ENCODE measurements at regions not wholly inside any gene's neighbourhood (a gene's known extent, or its start where the extent isn't known, plus 50 kb on each side); places are given as distances from the start of the nearest gene placed in this dataset.

DNA sequence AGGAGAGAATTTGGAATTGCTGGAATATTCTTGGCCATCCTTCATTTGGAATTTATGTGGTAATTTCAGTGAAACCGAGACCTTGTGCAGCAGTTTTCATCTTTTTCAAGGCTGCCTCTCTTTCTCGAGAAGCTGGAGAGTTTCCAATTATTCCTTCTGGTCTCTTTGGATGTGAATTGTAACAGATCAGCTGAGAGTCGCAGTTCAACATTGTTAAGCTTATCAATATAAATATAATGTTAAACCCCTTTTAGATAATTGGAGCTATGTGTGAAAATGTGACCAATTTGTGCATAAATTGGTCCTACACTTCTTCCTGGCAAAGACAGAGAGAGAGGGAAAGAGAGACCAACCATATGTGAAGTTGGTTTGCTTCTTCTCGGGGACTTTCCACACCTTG, 425.6 kb downstream of the TSHZ3 start:
- no peak overlapping the region for H3K27ac ChIP-seq (ENCODE audit: low read depth in 2 of 2, low read length in 2 of 2)
- H3K4me1 ChIP-seq (ENCODE audit: control insufficient read depth in 2 of 2, insufficient read depth in 2 of 2, low read length in 2 of 2), result no peaks in the 10 kb centered on the region
- peaks cover 0 to 2% of the 10 kb centered on the region in 2 donors for H3K9me3 ChIP-seq (ENCODE audit: control insufficient read depth in 2 of 2, low read length in 2 of 2)
- no peak overlapping the region for H3K4me3 ChIP-seq (ENCODE audit: low read length in 2 of 2)
- no peaks in the 10 kb centered on the region for H3K36me3 ChIP-seq (ENCODE audit: control insufficient read depth in 2 of 2, insufficient read depth in 2 of 2, low read length in 2 of 2)
- H3K9ac ChIP-seq (ENCODE audit: low read depth in 1 of 2, low read length in 2 of 2), result no peak overlapping the region
- no peaks in the 10 kb centered on the region for H3K27me3 ChIP-seq (ENCODE audit: control insufficient read depth in 2 of 2, insufficient read depth in 2 of 2, low read length in 2 of 2)

DNA sequence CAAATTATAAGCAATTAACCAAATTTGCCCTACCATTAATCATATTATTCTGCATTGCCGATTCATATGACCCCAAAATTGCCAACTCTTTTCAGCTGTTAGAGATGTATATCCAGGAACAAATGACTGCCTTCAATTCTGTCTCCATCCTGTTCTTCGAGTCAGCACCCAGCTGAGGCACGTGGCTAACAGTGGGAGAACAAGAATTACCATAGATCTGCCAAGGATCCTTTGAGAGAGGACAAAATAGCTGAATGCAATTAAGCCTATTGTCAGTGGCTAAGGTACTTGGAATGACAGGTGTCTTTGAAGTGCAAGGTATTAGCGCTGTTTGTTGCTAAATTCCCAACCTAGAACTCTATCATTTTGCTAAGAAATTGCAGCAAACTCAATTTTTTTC, 426.1 kb downstream of the TSHZ3 start:
- no peak overlapping the region for H3K27ac ChIP-seq (ENCODE audit: low read depth in 2 of 2, low read length in 2 of 2)
- no peaks in the 10 kb centered on the region for H3K9me3 ChIP-seq (ENCODE audit: control insufficient read depth in 2 of 2, low read length in 2 of 2)
- no peak overlapping the region for H3K4me3 ChIP-seq (ENCODE audit: low read length in 2 of 2)
- no peak overlapping the region for H3K9ac ChIP-seq (ENCODE audit: low read depth in 1 of 2, low read length in 2 of 2)
- no peaks in the 10 kb centered on the region for H3K4me1 ChIP-seq (ENCODE audit: control insufficient read depth in 2 of 2, insufficient read depth in 2 of 2, low read length in 2 of 2)
- H3K36me3 ChIP-seq (ENCODE audit: control insufficient read depth in 2 of 2, insufficient read depth in 2 of 2, low read length in 2 of 2), result no peaks in the 10 kb centered on the region
- H3K27me3 ChIP-seq (ENCODE audit: control insufficient read depth in 2 of 2, insufficient read depth in 2 of 2, low read length in 2 of 2), result no peaks in the 10 kb centered on the region

DNA sequence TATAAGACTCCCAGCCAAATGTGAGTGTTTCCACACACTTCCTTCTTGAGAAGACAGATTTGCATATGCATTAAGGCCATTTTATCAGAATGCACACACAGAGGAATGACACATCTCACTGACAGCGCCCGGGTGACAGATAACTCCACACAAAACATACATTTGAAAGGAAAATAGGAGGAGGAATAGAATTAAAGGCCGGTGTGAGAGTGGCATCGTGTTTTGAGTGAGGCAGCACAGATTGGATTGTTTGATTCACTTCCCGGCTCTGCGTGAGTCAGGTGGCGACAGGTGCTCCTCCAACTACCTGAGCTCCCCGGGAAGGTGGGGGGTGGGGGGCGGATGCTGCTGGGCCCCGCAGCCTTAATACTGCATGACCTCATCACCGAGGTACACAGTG, 429.0 kb downstream of the TSHZ3 start:
- H3K27ac ChIP-seq (ENCODE audit: low read depth in 2 of 2, low read length in 2 of 2), result no peak overlapping the region
- H3K27me3 ChIP-seq (ENCODE audit: control insufficient read depth in 2 of 2, insufficient read depth in 2 of 2, low read length in 2 of 2), result peaks cover 0 to 4% of the 10 kb centered on the region in 2 donors
- H3K4me3 ChIP-seq (ENCODE audit: low read length in 2 of 2), result no peak overlapping the region

DNA sequence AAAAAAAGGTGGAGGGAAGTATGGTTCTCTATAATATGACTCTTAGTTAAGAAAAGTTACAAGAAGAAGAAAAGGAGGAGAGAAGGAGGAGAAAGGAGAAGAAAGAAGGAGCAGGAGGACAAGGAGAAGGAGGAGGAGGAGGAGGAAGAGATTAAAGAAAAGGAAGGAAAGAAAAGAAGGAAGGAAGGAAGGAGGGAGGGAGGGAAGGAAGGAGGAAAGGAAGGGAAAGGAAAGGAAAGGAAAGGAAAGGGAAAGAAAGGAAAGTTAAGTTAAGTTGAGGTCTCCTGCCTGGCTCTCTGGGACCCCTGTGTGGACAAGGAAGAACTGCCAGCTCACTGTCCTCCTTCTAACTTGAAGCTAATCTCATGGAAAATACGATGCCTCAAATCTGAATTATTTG, 429.5 kb downstream of the TSHZ3 start:
- H3K4me3 ChIP-seq (ENCODE audit: low read length in 2 of 2), result no peak overlapping the region
- H3K36me3 ChIP-seq (ENCODE audit: control insufficient read depth in 2 of 2, insufficient read depth in 2 of 2, low read length in 2 of 2), result no peaks in the 10 kb centered on the region
- H3K27ac ChIP-seq (ENCODE audit: low read depth in 2 of 2, low read length in 2 of 2), result no peak overlapping the region
- H3K27me3 ChIP-seq (ENCODE audit: control insufficient read depth in 2 of 2, insufficient read depth in 2 of 2, low read length in 2 of 2), result peaks cover 0 to 4% of the 10 kb centered on the region in 2 donors
- no peaks in the 10 kb centered on the region for H3K4me1 ChIP-seq (ENCODE audit: control insufficient read depth in 2 of 2, insufficient read depth in 2 of 2, low read length in 2 of 2)
- H3K9ac ChIP-seq (ENCODE audit: low read depth in 1 of 2, low read length in 2 of 2), result no peak overlapping the region
- no peaks in the 10 kb centered on the region for H3K9me3 ChIP-seq (ENCODE audit: control insufficient read depth in 2 of 2, low read length in 2 of 2)

More for the DNA sequence above, 429.0 kb downstream of the TSHZ3 start:
- H3K9me3 ChIP-seq (ENCODE audit: control insufficient read depth in 2 of 2, low read length in 2 of 2), result no peaks in the 10 kb centered on the region
- no peaks in the 10 kb centered on the region for H3K4me1 ChIP-seq (ENCODE audit: control insufficient read depth in 2 of 2, insufficient read depth in 2 of 2, low read length in 2 of 2)
- H3K9ac ChIP-seq (ENCODE audit: low read depth in 1 of 2, low read length in 2 of 2), result no peak overlapping the region
- no peaks in the 10 kb centered on the region for H3K36me3 ChIP-seq (ENCODE audit: control insufficient read depth in 2 of 2, insufficient read depth in 2 of 2, low read length in 2 of 2)

DNA sequence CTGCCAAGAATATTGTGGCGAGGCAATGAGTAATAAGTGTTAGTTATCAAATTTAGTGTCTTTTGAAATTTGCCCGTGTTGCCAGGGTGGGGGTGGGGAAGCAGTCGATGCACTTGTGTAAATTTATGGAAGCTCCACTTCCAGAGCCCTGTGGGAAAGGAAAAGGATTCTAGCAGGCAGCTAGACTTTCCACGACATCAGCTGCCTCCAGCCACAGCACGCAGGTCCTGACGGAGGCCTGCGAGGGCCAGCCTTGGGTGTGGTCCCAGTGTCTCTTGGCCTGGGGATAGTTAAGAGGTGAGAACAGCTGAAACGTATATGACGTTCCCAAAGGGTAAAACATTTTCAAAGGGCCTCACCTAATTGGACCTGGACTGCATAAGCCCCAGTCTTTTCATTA, 433.0 kb downstream of the TSHZ3 start:
- Histone ChIP-seq H3K27me3 (ENCODE audit: control insufficient read depth in 2 of 2, insufficient read depth in 2 of 2, low read length in 2 of 2) (peaks cover 0 to 4% of the 10 kb centered on the region in 2 donors), H3K9ac (ENCODE audit: low read depth in 1 of 2, low read length in 2 of 2) (no peak overlapping the region), H3K36me3 (ENCODE audit: control insufficient read depth in 2 of 2, insufficient read depth in 2 of 2, low read length in 2 of 2) (no peaks in the 10 kb centered on the region), H3K4me3 (ENCODE audit: low read length in 2 of 2) (no peak overlapping the region), H3K27ac (ENCODE audit: low read depth in 2 of 2, low read length in 2 of 2) (no peak overlapping the region), H3K4me1 (ENCODE audit: control insufficient read depth in 2 of 2, insufficient read depth in 2 of 2, low read length in 2 of 2) (no peaks in the 10 kb centered on the region), H3K9me3 (ENCODE audit: control insufficient read depth in 2 of 2, low read length in 2 of 2) (no peaks in the 10 kb centered on the region)

DNA sequence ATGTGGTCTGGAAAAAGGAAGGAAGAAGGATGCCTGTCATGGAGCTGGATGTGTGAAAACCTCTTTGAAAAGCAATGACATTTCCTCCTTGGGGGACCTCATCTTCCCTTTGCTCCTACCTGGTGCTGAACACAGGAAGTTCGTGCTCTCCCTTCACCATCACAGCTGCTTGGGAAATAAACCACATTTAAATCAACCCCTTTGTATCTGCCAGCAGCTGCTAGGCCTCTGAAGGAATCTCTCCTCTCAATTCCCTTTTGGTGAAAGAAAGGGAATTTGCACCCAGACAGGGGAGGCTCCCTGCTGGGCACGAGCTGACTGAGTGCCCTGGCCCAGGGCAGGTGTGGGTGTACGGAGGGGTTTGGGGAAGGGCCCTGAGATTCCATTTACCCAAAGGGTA, 437.7 kb downstream of the TSHZ3 start:
- no peaks in the 10 kb centered on the region for H3K4me1 ChIP-seq (ENCODE audit: control insufficient read depth in 2 of 2, insufficient read depth in 2 of 2, low read length in 2 of 2)
- no peaks in the 10 kb centered on the region for H3K9me3 ChIP-seq (ENCODE audit: control insufficient read depth in 2 of 2, low read length in 2 of 2)
- no peaks in the 10 kb centered on the region for H3K27me3 ChIP-seq (ENCODE audit: control insufficient read depth in 2 of 2, insufficient read depth in 2 of 2, low read length in 2 of 2)
- H3K27ac ChIP-seq (ENCODE audit: low read depth in 2 of 2, low read length in 2 of 2), result no peak overlapping the region
- H3K36me3 ChIP-seq (ENCODE audit: control insufficient read depth in 2 of 2, insufficient read depth in 2 of 2, low read length in 2 of 2), result no peaks in the 10 kb centered on the region
- H3K9ac ChIP-seq (ENCODE audit: low read depth in 1 of 2, low read length in 2 of 2), result no peak overlapping the region
- H3K4me3 ChIP-seq (ENCODE audit: low read length in 2 of 2), result no peak overlapping the region

DNA sequence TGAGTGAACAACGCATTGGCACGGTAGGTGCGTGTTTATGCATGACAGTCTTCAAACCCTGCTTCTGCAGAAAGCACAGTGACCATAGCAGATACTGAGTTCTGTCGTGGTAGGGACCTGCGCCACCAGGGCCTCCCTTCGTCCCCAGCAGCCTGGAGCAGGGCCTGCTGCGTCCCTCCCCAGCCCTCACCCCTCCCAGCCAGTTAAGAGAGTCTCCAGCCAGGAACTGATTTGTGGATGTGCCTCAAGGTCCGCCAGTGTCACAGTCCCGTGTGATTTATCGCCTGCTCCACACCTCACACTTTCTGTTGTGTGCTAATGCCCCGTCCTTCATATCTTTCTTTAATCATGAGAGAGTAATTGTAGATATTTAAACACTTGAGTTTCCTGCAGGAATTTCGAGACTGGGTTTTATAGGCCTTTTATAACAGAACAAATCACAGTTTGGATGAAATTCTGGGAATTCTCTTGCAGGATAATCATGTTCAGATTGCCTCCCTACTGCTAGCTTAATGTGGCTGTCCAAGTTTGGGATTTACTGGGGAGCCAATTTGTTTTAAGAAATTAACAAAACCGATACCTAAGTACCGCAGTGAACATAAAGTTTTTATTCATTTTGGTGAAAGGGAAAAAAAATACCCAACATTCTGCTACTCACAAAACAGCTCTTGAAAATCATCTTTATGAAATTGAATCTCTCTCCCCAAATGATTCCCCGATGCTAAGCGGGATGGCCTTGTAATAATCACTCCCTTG, 438.6 kb downstream of the TSHZ3 start:
- no peaks in the 10 kb centered on the region for H3K4me1 ChIP-seq (ENCODE audit: control insufficient read depth in 2 of 2, insufficient read depth in 2 of 2, low read length in 2 of 2)
- no peaks in the 10 kb centered on the region for H3K27me3 ChIP-seq (ENCODE audit: control insufficient read depth in 2 of 2, insufficient read depth in 2 of 2, low read length in 2 of 2)
- H3K27ac ChIP-seq (ENCODE audit: low read depth in 2 of 2, low read length in 2 of 2), result no peak overlapping the region
- H3K9ac ChIP-seq (ENCODE audit: low read depth in 1 of 2, low read length in 2 of 2), result no peak overlapping the region
- no peaks in the 10 kb centered on the region for H3K36me3 ChIP-seq (ENCODE audit: control insufficient read depth in 2 of 2, insufficient read depth in 2 of 2, low read length in 2 of 2)
- no peak overlapping the region for H3K4me3 ChIP-seq (ENCODE audit: low read length in 2 of 2)
- H3K9me3 ChIP-seq (ENCODE audit: control insufficient read depth in 2 of 2, low read length in 2 of 2), result no peaks in the 10 kb centered on the region

DNA sequence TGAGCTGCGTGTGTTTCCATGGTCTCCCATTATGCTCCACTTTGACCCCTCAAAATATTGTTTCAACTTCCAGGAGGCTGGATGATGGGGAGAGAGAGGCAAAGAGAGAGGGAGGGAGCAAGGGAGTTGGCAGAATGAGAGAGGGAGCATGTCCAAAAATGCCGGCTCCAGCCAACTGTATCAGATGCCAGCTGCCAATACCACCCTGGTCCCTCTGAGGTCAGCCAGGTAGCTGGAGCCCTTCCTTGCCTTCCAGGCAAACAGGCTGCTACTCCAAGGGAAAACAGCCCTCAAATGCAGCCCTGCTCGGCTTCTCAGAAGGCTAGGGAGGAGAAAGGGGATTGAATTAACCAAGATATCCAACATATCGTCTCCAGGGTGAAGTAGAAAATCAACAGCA, 440.0 kb downstream of the TSHZ3 start:
- H3K36me3 ChIP-seq (ENCODE audit: control insufficient read depth in 2 of 2, insufficient read depth in 2 of 2, low read length in 2 of 2), result no peaks in the 10 kb centered on the region
- H3K27ac ChIP-seq (ENCODE audit: low read depth in 2 of 2, low read length in 2 of 2), result no peak overlapping the region
- no peak overlapping the region for H3K4me3 ChIP-seq (ENCODE audit: low read length in 2 of 2)
- H3K9ac ChIP-seq (ENCODE audit: low read depth in 1 of 2, low read length in 2 of 2), result no peak overlapping the region
- H3K27me3 ChIP-seq (ENCODE audit: control insufficient read depth in 2 of 2, insufficient read depth in 2 of 2, low read length in 2 of 2), result no peaks in the 10 kb centered on the region
- H3K4me1 ChIP-seq (ENCODE audit: control insufficient read depth in 2 of 2, insufficient read depth in 2 of 2, low read length in 2 of 2), result no peaks in the 10 kb centered on the region
- H3K9me3 ChIP-seq (ENCODE audit: control insufficient read depth in 2 of 2, low read length in 2 of 2), result no peaks in the 10 kb centered on the region

DNA sequence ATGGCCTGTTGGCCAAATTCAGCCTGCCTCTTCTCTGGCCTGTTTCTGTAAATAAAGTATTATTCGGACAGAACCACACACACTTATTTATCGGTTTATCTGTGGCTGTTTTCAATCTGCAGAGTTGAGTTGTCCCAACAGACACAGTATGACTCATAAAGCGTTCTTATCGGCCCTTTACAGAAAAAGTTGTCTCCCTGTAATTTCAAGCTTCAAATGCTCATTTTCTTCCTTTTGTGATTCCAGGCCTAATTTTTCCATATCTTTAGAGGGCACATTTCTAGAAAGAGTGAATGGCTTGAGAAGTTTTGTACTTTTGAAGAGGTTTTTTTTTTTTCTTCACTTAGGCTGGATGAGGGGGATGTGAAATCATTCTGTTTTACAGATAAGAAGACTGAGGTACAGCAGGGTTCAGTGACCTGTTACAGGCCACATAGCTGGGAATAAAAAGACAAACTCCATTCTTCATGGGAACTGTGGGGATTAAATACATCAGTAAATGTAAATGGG, 440.9 kb downstream of the TSHZ3 start:
- Histone ChIP-seq H3K36me3 (ENCODE audit: control insufficient read depth in 2 of 2, insufficient read depth in 2 of 2, low read length in 2 of 2) (no peaks in the 10 kb centered on the region), H3K4me1 (ENCODE audit: control insufficient read depth in 2 of 2, insufficient read depth in 2 of 2, low read length in 2 of 2) (no peaks in the 10 kb centered on the region), H3K9ac (ENCODE audit: low read depth in 1 of 2, low read length in 2 of 2) (no peak overlapping the region), H3K27me3 (ENCODE audit: control insufficient read depth in 2 of 2, insufficient read depth in 2 of 2, low read length in 2 of 2) (no peaks in the 10 kb centered on the region), H3K9me3 (ENCODE audit: control insufficient read depth in 2 of 2, low read length in 2 of 2) (no peaks in the 10 kb centered on the region), H3K4me3 (ENCODE audit: low read length in 2 of 2) (no peak overlapping the region), H3K27ac (ENCODE audit: low read depth in 2 of 2, low read length in 2 of 2) (no peak overlapping the region)

DNA sequence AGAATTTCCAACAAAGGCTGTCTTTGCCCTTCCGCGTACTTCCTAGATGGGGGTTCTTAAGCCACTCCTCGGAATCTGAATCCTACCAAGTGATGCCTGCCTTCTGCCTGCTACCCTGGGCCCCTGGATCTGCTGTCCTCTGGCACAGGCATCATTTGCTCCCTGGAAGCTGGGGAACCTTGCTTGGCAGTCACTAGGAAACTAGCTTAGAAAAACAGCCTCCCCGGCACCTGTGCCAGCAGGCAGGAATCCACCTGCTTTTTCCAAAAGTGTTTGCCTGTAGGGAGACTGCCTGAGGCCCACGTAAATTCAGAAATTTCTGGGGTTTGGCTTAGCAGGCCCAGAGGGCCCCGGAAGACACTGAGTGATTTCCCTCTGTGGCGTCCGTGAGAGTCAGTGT, 442.4 kb downstream of the TSHZ3 start:
- no peaks in the 10 kb centered on the region for H3K9me3 ChIP-seq (ENCODE audit: control insufficient read depth in 2 of 2, low read length in 2 of 2)
- no peaks in the 10 kb centered on the region for H3K36me3 ChIP-seq (ENCODE audit: control insufficient read depth in 2 of 2, insufficient read depth in 2 of 2, low read length in 2 of 2)

More for the DNA sequence above, 442.4 kb downstream of the TSHZ3 start:
- Histone ChIP-seq H3K4me3 (ENCODE audit: low read length in 2 of 2) (no peak overlapping the region), H3K27ac (ENCODE audit: low read depth in 2 of 2, low read length in 2 of 2) (no peak overlapping the region), H3K4me1 (ENCODE audit: control insufficient read depth in 2 of 2, insufficient read depth in 2 of 2, low read length in 2 of 2) (no peaks in the 10 kb centered on the region), H3K27me3 (ENCODE audit: control insufficient read depth in 2 of 2, insufficient read depth in 2 of 2, low read length in 2 of 2) (no peaks in the 10 kb centered on the region), H3K9ac (ENCODE audit: low read depth in 1 of 2, low read length in 2 of 2) (no peak overlapping the region)

Measured in mucosa of rectum (tissue), 2 donors.